Stimulated activated effector memory CD8-positive, alpha-beta T cell treated with anti-CD3 and anti-CD28 coated beads, Interleukin-12 subunit alpha, Interleukin-12 subunit beta, amount 100 ng/mL, for 72 hours (primary cell): ENCODE measurements at regions not wholly inside any gene's neighbourhood (a gene's known extent, or its start where the extent isn't known, plus 50 kb on each side); places are given as distances from the start of the nearest gene placed in this dataset.

ENCODE experiments used
- ATAC-seq: fragments of 150-1000 bp; cut with Tn5 transposase; 2 replicates; pipeline ENCODE4 v1.10.0; 2021
- DNase-seq, 2 donors: peaks; one replicate each; pipeline ENCODE4 v3.0.0; 2021 to 2022; ENCODE audit warnings: low spot score in 2 of 2
- H3K27ac Mint-ChIP-seq: one replicate; pipeline ENCODE4 v1.8.0; 2022; ENCODE audit warnings: mild to moderate bottlenecking, mixed read lengths
- H3K36me3 Mint-ChIP-seq: one replicate; pipeline ENCODE4 v1.8.0; 2022; ENCODE audit warnings: mild to moderate bottlenecking, mixed read lengths
- H3K4me1 Mint-ChIP-seq: one replicate; pipeline ENCODE4 v1.8.0; 2022; ENCODE audit warnings: mixed read lengths
- H3K4me3 Mint-ChIP-seq: one replicate; pipeline ENCODE4 v1.8.0; 2022; ENCODE audit warnings: mild to moderate bottlenecking, mixed read lengths
- H3K9me3 Mint-ChIP-seq: one replicate; pipeline ENCODE4 v1.8.0; 2022; ENCODE audit warnings: mixed read lengths

- Mint-ChIP-seq H3K27ac (no peak overlapping the region), H3K36me3 (no peaks in the 10 kb centered on the region), H3K4me3 (no peak overlapping the region), H3K9me3 (peaks cover 22% of the 10 kb centered on the region), H3K4me1 (no peaks in the 10 kb centered on the region)
- no peak for DNase-seq
- ATAC-seq: no peak
Measured at GRCh38 chr6:23170049-23170448, 600.7 kb downstream of the HDGFL1 start.

DNA sequence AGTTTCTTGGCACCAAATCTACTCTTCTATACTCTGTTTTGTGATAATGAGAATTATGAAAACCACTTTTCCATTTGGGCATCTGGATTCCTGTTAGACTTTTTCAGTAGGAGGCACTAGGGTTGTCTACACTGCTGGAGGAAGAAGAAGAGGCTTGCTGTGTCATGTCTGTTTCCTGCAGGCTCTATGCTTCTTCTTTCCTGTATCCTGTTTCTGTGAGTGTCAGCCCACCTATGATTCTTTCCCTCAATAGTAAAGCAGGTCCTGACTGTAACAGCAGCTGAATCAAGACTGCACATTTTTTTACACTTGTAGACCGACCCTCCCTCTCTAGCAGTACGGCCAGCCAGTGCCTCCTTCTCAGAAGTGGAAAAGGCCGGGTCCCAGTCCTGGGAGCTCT lies 603.9 kb downstream of the HDGFL1 start:
- H3K4me1 Mint-ChIP-seq: no peaks in the 10 kb centered on the region
- H3K36me3 Mint-ChIP-seq: no peaks in the 10 kb centered on the region
- H3K9me3 Mint-ChIP-seq: peaks cover 19% of the 10 kb centered on the region
- ATAC-seq: no peak
- no peak overlapping the region for H3K4me3 Mint-ChIP-seq
- no peak for DNase-seq
- no peak overlapping the region for H3K27ac Mint-ChIP-seq

DNA sequence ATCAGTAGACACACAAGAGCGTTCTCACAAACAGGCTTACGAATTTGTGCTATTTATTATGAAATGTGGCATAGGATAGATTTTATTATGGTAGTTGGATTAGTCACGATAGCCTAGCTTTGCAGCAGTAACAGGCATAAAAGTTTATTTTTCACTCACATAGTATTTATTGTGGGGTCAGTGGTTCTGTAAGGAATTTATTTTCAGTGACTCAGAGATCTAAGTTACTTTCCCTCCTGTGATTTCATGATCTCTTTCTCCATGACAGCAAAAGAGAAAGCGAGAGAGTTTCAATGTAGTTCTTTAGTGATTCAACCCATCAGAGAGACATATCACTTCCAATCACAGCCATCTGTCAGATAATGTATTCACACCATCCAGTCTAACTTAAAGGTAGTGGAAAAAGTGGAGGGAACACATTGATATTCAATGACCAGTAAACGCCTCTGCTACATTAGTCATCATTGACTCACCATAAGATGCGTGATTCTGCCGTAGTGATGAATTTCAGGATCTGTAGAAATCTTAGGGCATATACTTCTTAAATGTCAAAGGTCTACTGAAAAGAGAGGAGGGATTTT lies 605.5 kb downstream of the HDGFL1 start:
- DNase-seq (no peak), ATAC-seq (no peak)
- peaks cover 18% of the 10 kb centered on the region for H3K9me3 Mint-ChIP-seq
- no peak overlapping the region for H3K27ac Mint-ChIP-seq
- no peaks in the 10 kb centered on the region for H3K4me1 Mint-ChIP-seq
- H3K4me3 Mint-ChIP-seq: no peak overlapping the region
- H3K36me3 Mint-ChIP-seq: no peaks in the 10 kb centered on the region

DNA sequence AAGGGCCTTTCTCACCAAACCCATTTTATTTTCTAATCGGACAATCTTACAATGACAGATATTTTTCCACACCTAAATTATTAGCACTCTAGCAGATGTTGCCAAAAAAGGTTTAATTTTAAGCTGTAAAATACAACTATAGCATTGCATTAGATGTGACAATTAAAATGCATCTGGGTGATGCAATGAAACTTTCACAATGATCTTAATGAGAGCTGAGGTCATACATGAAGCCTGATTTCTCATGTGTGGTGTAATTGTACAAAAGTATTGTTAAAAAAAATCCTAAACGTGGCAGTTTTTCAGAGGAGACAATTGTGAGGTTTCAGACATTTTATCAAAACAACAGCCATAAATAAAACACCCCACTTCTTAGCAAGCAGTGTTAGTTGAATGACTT lies 606.0 kb downstream of the HDGFL1 start:
- no peaks in the 10 kb centered on the region for H3K36me3 Mint-ChIP-seq
- H3K4me1 Mint-ChIP-seq: no peaks in the 10 kb centered on the region
- ATAC-seq: no peak
- no peak for DNase-seq
- peaks cover 21% of the 10 kb centered on the region for H3K9me3 Mint-ChIP-seq
- H3K4me3 Mint-ChIP-seq: no peak overlapping the region
- no peak overlapping the region for H3K27ac Mint-ChIP-seq

- Mint-ChIP-seq H3K4me3 (no peak overlapping the region), H3K9me3 (peaks cover 17% of the 10 kb centered on the region)
- DNase-seq: no peak
Measured at GRCh38 chr6:23176471-23176870, 607.1 kb downstream of the HDGFL1 start.

GRCh38 chr6:23176883-23177282 lies 607.5 kb downstream of the HDGFL1 start:
- peaks cover 17% of the 10 kb centered on the region for H3K9me3 Mint-ChIP-seq
- no peak overlapping the region for H3K27ac Mint-ChIP-seq
- DNase-seq (no peak), ATAC-seq (no peak)
- H3K36me3 Mint-ChIP-seq: no peaks in the 10 kb centered on the region
- no peaks in the 10 kb centered on the region for H3K4me1 Mint-ChIP-seq
- no peak overlapping the region for H3K4me3 Mint-ChIP-seq

More at GRCh38 chr6:23176471-23176870, 607.1 kb downstream of the HDGFL1 start:
- no peak for ATAC-seq
- Mint-ChIP-seq H3K4me1 (no peaks in the 10 kb centered on the region), H3K36me3 (no peaks in the 10 kb centered on the region), H3K27ac (no peak overlapping the region)

GRCh38 chr6:23177806-23178205 lies 608.4 kb downstream of the HDGFL1 start:
- H3K4me1 Mint-ChIP-seq: no peaks in the 10 kb centered on the region
- no peak for ATAC-seq
- H3K36me3 Mint-ChIP-seq: no peaks in the 10 kb centered on the region
- no peak overlapping the region for H3K27ac Mint-ChIP-seq
- DNase-seq: no peak
- peaks cover 12% of the 10 kb centered on the region for H3K9me3 Mint-ChIP-seq
- no peak overlapping the region for H3K4me3 Mint-ChIP-seq

DNA sequence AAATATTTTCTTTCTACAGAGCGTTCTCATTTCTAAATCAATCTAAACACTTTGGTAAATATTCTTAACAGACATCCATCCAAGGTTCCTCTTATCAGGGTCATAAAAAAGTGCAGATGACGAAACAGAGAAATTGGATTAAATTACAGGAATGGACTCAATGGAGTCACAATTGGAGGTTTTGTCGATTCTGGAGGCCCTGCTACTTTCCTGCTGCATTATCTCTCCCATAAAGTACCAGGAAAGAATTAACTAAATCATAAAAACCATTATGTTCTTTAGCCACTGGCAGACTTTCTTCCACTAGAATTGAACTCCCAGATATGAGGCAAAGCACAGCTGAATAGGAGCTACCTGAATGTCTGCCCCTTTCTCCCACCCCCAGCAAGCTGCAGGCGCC lies 610.6 kb downstream of the HDGFL1 start:
- H3K9me3 Mint-ChIP-seq: peaks cover 9% of the 10 kb centered on the region
- no peak overlapping the region for H3K27ac Mint-ChIP-seq
- H3K4me1 Mint-ChIP-seq: no peaks in the 10 kb centered on the region
- H3K4me3 Mint-ChIP-seq: no peak overlapping the region
- H3K36me3 Mint-ChIP-seq: no peaks in the 10 kb centered on the region
- no peak for DNase-seq
- ATAC-seq: no peak

GRCh38 chr6:23180504-23181293 lies 611.3 kb downstream of the HDGFL1 start:
- Mint-ChIP-seq H3K4me3 (no peak overlapping the region), H3K9me3 (peaks cover 7% of the 10 kb centered on the region), H3K36me3 (no peaks in the 10 kb centered on the region), H3K4me1 (no peaks in the 10 kb centered on the region), H3K27ac (no peak overlapping the region)
- ATAC-seq (no peak), DNase-seq (no peak)

DNA sequence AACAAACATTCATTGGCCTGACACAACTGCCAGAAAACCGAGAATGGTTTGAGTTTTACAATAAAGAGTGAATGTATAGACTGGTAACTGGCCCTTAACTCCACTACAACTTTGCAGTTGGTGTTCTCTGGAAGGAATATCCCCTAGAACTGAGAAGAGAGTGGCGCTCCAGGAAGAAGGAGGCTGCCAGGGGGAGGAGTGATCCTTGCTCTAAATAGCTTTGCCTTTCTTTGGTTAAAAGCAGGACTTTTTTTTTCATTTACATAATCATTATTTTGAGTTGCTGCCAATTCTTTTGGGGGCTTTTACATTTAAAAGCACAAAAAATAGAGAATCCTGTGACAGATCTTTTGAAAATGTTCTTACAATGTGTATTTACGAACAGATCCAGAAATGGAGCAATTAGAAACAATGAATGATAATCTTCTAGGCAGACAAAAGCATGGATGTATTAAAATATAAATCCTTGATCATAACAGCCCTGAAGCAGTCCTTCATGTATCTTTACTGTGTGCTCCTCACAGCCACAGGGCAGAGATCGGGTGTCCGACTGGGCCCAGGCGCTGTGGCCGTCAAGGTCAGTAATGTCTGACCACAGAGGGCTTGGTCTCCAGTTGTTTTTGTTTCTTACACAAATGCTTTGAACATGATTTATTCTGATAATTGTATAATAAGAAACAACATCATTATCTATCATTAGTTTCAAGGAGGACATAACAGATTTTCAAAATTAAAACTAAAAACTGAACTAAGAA lies 612.2 kb downstream of the HDGFL1 start:
- no peaks in the 10 kb centered on the region for H3K4me1 Mint-ChIP-seq

GRCh38 chr6:23183846-23184245 lies 614.5 kb downstream of the HDGFL1 start:
- Mint-ChIP-seq H3K36me3 (no peaks in the 10 kb centered on the region), H3K4me1 (no peaks in the 10 kb centered on the region), H3K4me3 (no peak overlapping the region), H3K9me3 (peaks cover 5% of the 10 kb centered on the region), H3K27ac (no peak overlapping the region)
- DNase-seq (no peak), ATAC-seq (no peak)

More for the DNA sequence above, 612.2 kb downstream of the HDGFL1 start:
- Mint-ChIP-seq H3K4me3 (no peak overlapping the region), H3K27ac (no peak overlapping the region), H3K36me3 (no peaks in the 10 kb centered on the region), H3K9me3 (peaks cover 5% of the 10 kb centered on the region)
- DNase-seq: no peak
- no peak for ATAC-seq

DNA sequence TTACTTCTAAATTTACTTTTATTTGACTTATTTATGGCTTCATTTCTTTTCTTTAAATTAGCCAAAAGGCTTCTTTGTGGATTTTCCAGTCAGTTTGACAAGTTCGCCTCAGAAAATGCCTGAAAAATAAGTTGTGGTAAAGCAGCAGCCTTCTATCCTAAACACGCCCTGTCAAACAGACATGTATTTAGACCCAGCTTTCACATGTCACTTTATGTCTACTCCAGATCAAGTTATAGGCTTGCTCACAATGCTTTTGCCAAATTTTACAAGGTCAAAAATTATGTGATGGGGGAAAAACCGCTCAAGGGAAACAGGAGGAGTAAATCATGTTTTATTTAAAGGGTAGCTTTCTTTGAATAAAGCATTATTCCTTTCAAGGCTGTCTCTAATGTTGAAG lies 615.0 kb downstream of the HDGFL1 start:
- Mint-ChIP-seq H3K9me3 (peaks cover 5% of the 10 kb centered on the region), H3K4me1 (no peaks in the 10 kb centered on the region), H3K27ac (no peak overlapping the region), H3K4me3 (no peak overlapping the region), H3K36me3 (no peaks in the 10 kb centered on the region)
- no peak for DNase-seq
- ATAC-seq: no peak

DNA sequence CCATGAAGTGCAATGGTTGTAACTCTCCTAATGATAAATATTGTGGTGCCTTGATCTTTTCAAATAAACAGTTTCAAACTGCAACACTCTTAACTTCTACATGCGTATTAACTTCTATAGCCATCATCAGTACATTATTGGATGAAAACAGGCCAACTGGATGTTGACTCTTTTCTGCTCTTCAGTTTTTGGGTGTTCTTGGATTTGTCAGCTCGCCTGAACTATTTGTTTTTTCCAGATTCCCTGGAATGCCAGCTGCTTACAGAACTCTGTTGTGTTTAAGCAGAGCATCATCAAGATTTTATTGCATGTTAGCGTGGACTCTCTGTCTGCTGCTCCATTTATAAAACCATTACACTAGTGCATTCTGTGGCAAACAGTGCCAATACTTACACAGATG lies 626.1 kb downstream of the HDGFL1 start:
- H3K36me3 Mint-ChIP-seq: no peaks in the 10 kb centered on the region
- H3K4me3 Mint-ChIP-seq: no peak overlapping the region
- DNase-seq (no peak), ATAC-seq (no peak)
- H3K9me3 Mint-ChIP-seq: peaks cover 17% of the 10 kb centered on the region
- no peak overlapping the region for H3K27ac Mint-ChIP-seq
- no peaks in the 10 kb centered on the region for H3K4me1 Mint-ChIP-seq

GRCh38 chr6:23199541-23199940 lies 630.2 kb downstream of the HDGFL1 start:
- Mint-ChIP-seq H3K27ac (no peak overlapping the region), H3K4me1 (no peaks in the 10 kb centered on the region), H3K9me3 (peaks cover 9% of the 10 kb centered on the region), H3K36me3 (no peaks in the 10 kb centered on the region), H3K4me3 (no peak overlapping the region)
- ATAC-seq (no peak), DNase-seq (no peak)

DNA sequence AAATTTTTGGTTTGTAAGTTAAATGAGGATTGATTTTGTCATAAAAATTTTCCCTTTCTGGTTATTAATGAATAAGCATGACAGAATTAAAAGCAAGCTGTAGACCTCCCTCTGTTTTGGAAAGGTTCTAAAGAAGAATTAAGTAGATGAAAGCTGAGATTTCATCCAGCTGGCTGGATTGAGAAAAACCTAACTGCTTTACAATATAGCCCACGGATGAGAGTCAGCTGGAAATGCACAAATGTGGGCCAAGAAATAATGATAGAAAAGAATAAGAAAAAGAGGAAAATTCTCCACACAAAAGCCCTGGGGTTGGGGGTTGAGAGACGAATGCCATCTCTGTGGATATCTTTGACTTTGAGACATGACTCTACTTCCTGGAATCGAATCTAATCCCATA lies 631.6 kb downstream of the HDGFL1 start:
- no peaks in the 10 kb centered on the region for H3K36me3 Mint-ChIP-seq
- DNase-seq: no peak
- no peak overlapping the region for H3K4me3 Mint-ChIP-seq
- no peak overlapping the region for H3K27ac Mint-ChIP-seq
- no peaks in the 10 kb centered on the region for H3K4me1 Mint-ChIP-seq
- ATAC-seq: no peak
- H3K9me3 Mint-ChIP-seq: peaks cover 9% of the 10 kb centered on the region

GRCh38 chr6:23202207-23202606 lies 632.8 kb downstream of the HDGFL1 start:
- Mint-ChIP-seq H3K4me1 (no peaks in the 10 kb centered on the region), H3K27ac (no peak overlapping the region), H3K36me3 (no peaks in the 10 kb centered on the region), H3K4me3 (no peak overlapping the region), H3K9me3 (peaks cover 6% of the 10 kb centered on the region)
- ATAC-seq (no peak), DNase-seq (no peak)
